Endothelial cell of umbilical vein (primary cell): ENCODE measurements at regions not wholly inside any gene's neighbourhood (a gene's known extent, or its start where the extent isn't known, plus 50 kb on each side); places are given as distances from the start of the nearest gene placed in this dataset.

ENCODE experiments used
- CTCF ChIP-seq, 2 donors: IDR thresholded peaks; 1 replicate in 1 of 2; 2 replicates in 1 of 2; pipeline ENCODE4 v1.5.1; 2011; ENCODE audit warnings: low read length in 2 of 2, mild to moderate bottlenecking in 2 of 2, moderate library complexity in 2 of 2, control low read depth in 1 of 2, inconsistent platforms in 1 of 2, low read depth in 1 of 2; ENCODE audit not compliant: insufficient read depth in 1 of 2; ENCODE audit errors: extremely low read depth in 1 of 2
- EZH2 ChIP-seq: IDR thresholded peaks from 2 replicates; pipeline ENCODE4 v1.6.1; 2012; ENCODE audit warnings: borderline replicate concordance, low read depth, mild to moderate bottlenecking, moderate library complexity, low read length, inconsistent platforms; ENCODE audit not compliant: severe bottlenecking
- GATA2 ChIP-seq: IDR thresholded peaks from 2 replicates; pipeline ENCODE4 v1.7.0; 2011; ENCODE audit warnings: low read depth, mild to moderate bottlenecking, moderate library complexity, mixed read lengths, low read length; ENCODE audit not compliant: insufficient read length, insufficient read depth
- JUN ChIP-seq: IDR thresholded peaks from 2 replicates; pipeline ENCODE4 v1.6.1; 2011; ENCODE audit warnings: borderline replicate concordance, low read depth; ENCODE audit not compliant: insufficient read length, insufficient read depth
- MAX ChIP-seq: IDR thresholded peaks from 2 replicates; pipeline ENCODE4 v1.6.1; 2011; ENCODE audit not compliant: insufficient read depth, insufficient read length
- MYC ChIP-seq: IDR thresholded peaks from one replicate; pipeline ENCODE4 v1.6.1; 2011; ENCODE audit warnings: mild to moderate bottlenecking, low read depth, low read length
- POLR2A ChIP-seq: IDR thresholded peaks from 2 replicates; pipeline ENCODE4 v1.6.1; 2012; ENCODE audit warnings: low read depth, mild to moderate bottlenecking, control low read depth, low read length
- POLR2AphosphoS5 ChIP-seq: IDR thresholded peaks from 2 replicates; pipeline ENCODE4 v1.6.1; 2012; ENCODE audit warnings: low read depth, mild to moderate bottlenecking, control low read depth, low read length, moderate library complexity; ENCODE audit not compliant: insufficient read depth

- TF ChIP-seq CTCF (IDR thresholded peaks at IDR 0.05; ENCODE audit: extremely low read depth in 1 of 2, insufficient read depth in 1 of 2, low read depth in 1 of 2, low read length in 2 of 2), result no peak
- no peak for TF ChIP-seq POLR2A
- no peak for TF ChIP-seq MAX
- no peak for TF ChIP-seq GATA2
- no peak for TF ChIP-seq EZH2
- no peak for TF ChIP-seq JUN
- TF ChIP-seq POLR2AphosphoS5, result no peak
- no peak for TF ChIP-seq MYC
These were observed 99.9 kb upstream of the LHX1 start for GRCh38 chr17:36837195-36837938.
